ENCODE measurements at regions not wholly inside any gene's neighbourhood (a gene's known extent, or its start where the extent isn't known, plus 50 kb on each side); places are given as distances from the start of the nearest gene placed in this dataset.
"Not testable (repeated sequence)": the region's sequence is repeated elsewhere in the genome, so short reads cannot be mapped to it uniquely, and the experiment has no call there.

DNA sequence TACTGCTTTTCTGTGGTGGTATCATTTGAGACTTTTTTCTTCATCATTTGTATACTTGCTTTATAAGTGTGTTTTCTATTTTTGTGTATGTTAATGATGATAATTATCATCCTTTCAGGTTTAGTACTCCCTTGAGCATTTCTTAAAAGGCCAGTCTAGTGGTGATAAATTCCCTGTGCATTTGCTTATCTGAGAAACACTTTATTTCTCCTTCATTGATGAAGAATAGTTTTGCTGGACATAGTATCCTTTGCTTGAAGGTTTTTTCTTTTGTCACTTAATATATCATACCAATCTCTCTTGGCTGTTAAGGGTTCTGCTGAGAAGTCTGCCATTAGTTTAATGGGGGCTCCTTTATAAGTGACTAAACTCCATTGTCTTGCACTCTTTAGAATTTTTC lies 123.2 kb upstream of the IRAK1BP1 start:
- Histone ChIP-seq H3K4me3 (ENCODE audit: low read length) (no peak overlapping the region), H3K9me3 (ENCODE audit: control insufficient read depth in 1 of 2, insufficient read depth in 1 of 2, low read length in 2 of 2) (peaks cover 0 to 13% of the 10 kb centered on the region in 2 experiments), H3K27me3 (ENCODE audit: control insufficient read depth in 1 of 2, insufficient read depth in 2 of 2, low read length in 2 of 2) (no peaks in the 10 kb centered on the region), H3K4me1 (ENCODE audit: insufficient read depth, low read length) (no peaks in the 10 kb centered on the region), H3K36me3 (ENCODE audit: insufficient read depth, low read length) (no peaks in the 10 kb centered on the region), H3K27ac (ENCODE audit: low read depth in 1 of 2, low read length in 2 of 2) (no peak overlapping the region)
- no peak for TF ChIP-seq CTCF (IDR thresholded peaks at IDR 0.05)
- CTCF ChIA-PET: no interaction called here
- no peak overlapping the region for H3K4me3 Mint-ChIP-seq
- POLR2A ChIA-PET: no interaction called here
- H3K27ac Mint-ChIP-seq: no peak overlapping the region
- no peaks in the 10 kb centered on the region for H3K36me3 Mint-ChIP-seq (ENCODE audit: low read depth)
- H3K9me3 Mint-ChIP-seq: peaks cover 23% of the 10 kb centered on the region
- no peaks in the 10 kb centered on the region for H3K27me3 Mint-ChIP-seq
- H3K4me1 Mint-ChIP-seq (ENCODE audit: low read depth): no peaks in the 10 kb centered on the region
- intact Hi-C loops (cut with DNase I, micrococcal nuclease): no loop called here
- no peak for DNase-seq
- ATAC-seq (ENCODE audit: poor library complexity): no peak

DNA sequence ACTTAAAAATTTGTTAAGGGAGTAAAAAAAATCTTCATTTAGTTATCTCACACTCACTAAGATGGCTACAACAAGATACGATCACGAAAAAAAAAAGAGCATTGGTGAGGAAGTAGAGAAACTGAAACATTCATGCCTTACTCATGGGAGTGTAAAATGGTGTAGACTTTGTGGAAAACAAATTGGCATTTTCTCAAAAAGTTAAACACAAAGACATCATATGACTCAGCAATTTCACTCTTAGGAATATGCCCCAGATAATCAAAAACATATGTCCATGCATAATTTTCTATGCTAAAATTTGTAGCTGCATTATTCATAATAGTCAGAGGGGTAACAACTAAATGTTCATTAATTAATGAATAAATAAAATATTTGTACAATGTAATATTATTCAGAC lies 120.9 kb upstream of the IRAK1BP1 start:
- Mint-ChIP-seq H3K4me3 (no peak overlapping the region), H3K9me3 (peaks cover 16% of the 10 kb centered on the region), H3K4me1 (ENCODE audit: low read depth) (no peaks in the 10 kb centered on the region), H3K27me3 (no peaks in the 10 kb centered on the region), H3K27ac (no peak overlapping the region), H3K36me3 (ENCODE audit: low read depth) (no peaks in the 10 kb centered on the region)
- intact Hi-C loops (cut with DNase I, micrococcal nuclease): no loop called here
- H3K36me3 ChIP-seq (ENCODE audit: insufficient read depth, low read length): no peaks in the 10 kb centered on the region
- no peak overlapping the region for H3K4me3 ChIP-seq (ENCODE audit: low read length)
- no peak for ATAC-seq (ENCODE audit: poor library complexity)
- H3K27me3 ChIP-seq (ENCODE audit: control insufficient read depth in 1 of 2, insufficient read depth in 2 of 2, low read length in 2 of 2): no peaks in the 10 kb centered on the region
- no peak for DNase-seq
- H3K9me3 ChIP-seq (ENCODE audit: control insufficient read depth in 1 of 2, insufficient read depth in 1 of 2, low read length in 2 of 2): peaks cover 0 to 13% of the 10 kb centered on the region in 2 experiments
- CTCF ChIA-PET: no interaction called here
- H3K27ac ChIP-seq (ENCODE audit: low read depth in 1 of 2, low read length in 2 of 2): no peak overlapping the region
- H3K4me1 ChIP-seq (ENCODE audit: insufficient read depth, low read length): no peaks in the 10 kb centered on the region
- POLR2A ChIA-PET: no interaction called here
- no peak for TF ChIP-seq CTCF (IDR thresholded peaks at IDR 0.05)

- Histone ChIP-seq H3K27me3 (ENCODE audit: control insufficient read depth in 1 of 2, insufficient read depth in 2 of 2, low read length in 2 of 2) (no peaks in the 10 kb centered on the region), H3K4me1 (ENCODE audit: insufficient read depth, low read length) (no peaks in the 10 kb centered on the region), H3K4me3 (ENCODE audit: low read length) (no peak overlapping the region), H3K9me3 (ENCODE audit: control insufficient read depth in 1 of 2, insufficient read depth in 1 of 2, low read length in 2 of 2) (peaks cover 0 to 7% of the 10 kb centered on the region in 2 experiments), H3K27ac (ENCODE audit: low read depth in 1 of 2, low read length in 2 of 2) (no peak overlapping the region), H3K36me3 (ENCODE audit: insufficient read depth, low read length) (no peaks in the 10 kb centered on the region)
- H3K9me3 Mint-ChIP-seq: peaks cover 8% of the 10 kb centered on the region
- no peak overlapping the region for H3K27ac Mint-ChIP-seq
- intact Hi-C loops (cut with DNase I, micrococcal nuclease): no loop called here
- DNase-seq (no peak), ATAC-seq (ENCODE audit: poor library complexity) (no peak)
- ChIA-PET CTCF (no interaction called here), POLR2A (no interaction called here)
- H3K4me3 Mint-ChIP-seq: no peak overlapping the region
- no peaks in the 10 kb centered on the region for H3K36me3 Mint-ChIP-seq (ENCODE audit: low read depth)
- H3K27me3 Mint-ChIP-seq: no peaks in the 10 kb centered on the region
- no peaks in the 10 kb centered on the region for H3K4me1 Mint-ChIP-seq (ENCODE audit: low read depth)
- no peak for TF ChIP-seq CTCF (IDR thresholded peaks at IDR 0.05)
Measured at GRCh38 chr6:78749326-78749725, 118.0 kb upstream of the IRAK1BP1 start.

DNA sequence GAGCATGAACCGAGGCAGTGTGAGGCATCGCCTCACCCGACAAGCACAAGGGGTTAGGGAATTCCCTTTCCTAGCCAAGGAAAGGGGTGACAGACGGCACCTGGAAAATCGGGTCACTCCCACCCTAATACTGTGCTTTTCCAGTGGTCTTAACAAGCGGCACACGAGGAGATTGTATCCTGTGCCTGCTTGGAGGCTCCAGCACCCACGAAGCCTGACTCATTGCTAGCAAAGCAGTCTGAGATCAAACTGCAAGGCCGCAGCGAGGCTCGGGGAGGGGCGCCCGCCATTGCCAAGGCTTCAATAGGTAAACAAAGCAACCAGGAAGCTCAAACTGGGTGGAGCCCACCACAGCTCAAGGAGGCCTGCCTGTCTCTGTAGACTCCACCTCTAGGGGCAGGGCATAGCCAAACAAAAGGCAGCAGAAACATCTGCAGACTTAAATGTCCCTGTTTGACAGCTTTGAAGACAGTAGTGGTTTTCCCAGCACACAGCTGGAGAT lies 109.0 kb upstream of the IRAK1BP1 start:
- H3K4me3 ChIP-seq (ENCODE audit: low read length); intact Hi-C loops (cut with DNase I, micrococcal nuclease); ATAC-seq (ENCODE audit: poor library complexity); DNase-seq; H3K4me3 Mint-ChIP-seq; H3K4me1 ChIP-seq (ENCODE audit: insufficient read depth, low read length); H3K27me3 ChIP-seq (ENCODE audit: control insufficient read depth in 1 of 2, insufficient read depth in 2 of 2, low read length in 2 of 2); H3K27ac Mint-ChIP-seq; H3K36me3 ChIP-seq (ENCODE audit: insufficient read depth, low read length); H3K27me3 Mint-ChIP-seq; H3K9me3 ChIP-seq (ENCODE audit: control insufficient read depth in 1 of 2, insufficient read depth in 1 of 2, low read length in 2 of 2); H3K27ac ChIP-seq (ENCODE audit: low read depth in 1 of 2, low read length in 2 of 2); CTCF ChIA-PET; H3K4me1 Mint-ChIP-seq (ENCODE audit: low read depth); POLR2A ChIA-PET; H3K36me3 Mint-ChIP-seq (ENCODE audit: low read depth): not testable (repeated sequence)
- peaks cover 10% of the 10 kb centered on the region for H3K9me3 Mint-ChIP-seq

All from CD4-positive, alpha-beta T cell (primary cell).